CD14-positive monocyte (primary cell): ENCODE measurements at regions not wholly inside any gene's neighbourhood (a gene's known extent, or its start where the extent isn't known, plus 50 kb on each side); places are given as distances from the start of the nearest gene placed in this dataset.

ENCODE experiments used
- DNase-seq, 3 donors: peaks; one replicate each; pipeline ENCODE4 v3.0.0-alpha.2; 2011 to 2022
- H2AFZ ChIP-seq: 2 replicates; pipeline ENCODE4 v1.6.0; 2012; ENCODE audit warnings: mild to moderate bottlenecking, low read depth, low read length, inconsistent platforms; ENCODE audit not compliant: insufficient read depth, poor library complexity, severe bottlenecking
- H3K27ac ChIP-seq, 2 donors: 1 replicate in 1 of 2; 2 replicates in 1 of 2; pipeline ENCODE4 v1.5.1; 2012 to 2013; ENCODE audit warnings: low read length in 2 of 2, control low read depth in 1 of 2, inconsistent platforms in 1 of 2, low read depth in 1 of 2, mild to moderate bottlenecking in 1 of 2
- H3K27me3 ChIP-seq, 2 donors: one replicate each; pipeline versions ENCODE4 v1.6.0 to v1.6.1; 2011 to 2013; ENCODE audit warnings: low read length in 2 of 2; ENCODE audit not compliant: control insufficient read depth in 2 of 2, insufficient read depth in 2 of 2
- H3K36me3 ChIP-seq, 2 donors: replicated peaks in 1 of 2; 1 replicate in 1 of 2; 2 replicates in 1 of 2; pipeline versions ENCODE4 v1.5.1 to v1.6.1; 2012 to 2013; ENCODE audit warnings: low read length in 2 of 2, control low read depth in 1 of 2, inconsistent platforms in 1 of 2, mild to moderate bottlenecking in 1 of 2; ENCODE audit not compliant: insufficient read depth in 2 of 2, control insufficient read depth in 1 of 2
- H3K4me1 ChIP-seq, 2 donors: 1 replicate in 1 of 2; 2 replicates in 1 of 2; pipeline versions ENCODE4 v1.5.1 to v1.6.1; 2012 to 2013; ENCODE audit warnings: low read length in 2 of 2, control low read depth in 1 of 2, inconsistent platforms in 1 of 2, mild to moderate bottlenecking in 1 of 2, moderate library complexity in 1 of 2; ENCODE audit not compliant: insufficient read depth in 2 of 2, control insufficient read depth in 1 of 2
- H3K4me2 ChIP-seq: replicated peaks from 2 replicates; pipeline ENCODE3; 2012; ENCODE audit warnings: low read length, moderate library complexity, mild to moderate bottlenecking; ENCODE audit not compliant: poor library complexity, severe bottlenecking; ENCODE audit errors: extremely low read depth
- H3K4me3 ChIP-seq, 3 experiments: fragments of 200-600 bp in 1 of 3; sonication (generic) in 1 of 3; replicated peaks in 1 of 3; 1 replicate in 2 of 3; 2 replicates in 1 of 3; pipeline ENCODE4 v1.5.1; 2011 to 2013; ENCODE audit warnings: low read length in 3 of 3, mild to moderate bottlenecking in 3 of 3, control low read depth in 2 of 3, low read depth in 2 of 3, inconsistent platforms in 1 of 3, moderate library complexity in 1 of 3
- H3K79me2 ChIP-seq: 2 replicates; pipeline ENCODE4 v1.6.0; 2012; ENCODE audit warnings: mild to moderate bottlenecking, control low read depth, inconsistent platforms, low read length, moderate library complexity; ENCODE audit not compliant: insufficient read depth
- H3K9ac ChIP-seq: 2 replicates; pipeline ENCODE4 v1.6.0; 2017; ENCODE audit warnings: low read length, mild to moderate bottlenecking; ENCODE audit not compliant: insufficient read depth, poor library complexity, severe bottlenecking
- H3K9me3 ChIP-seq, 2 donors: replicated peaks in 1 of 2; 1 replicate in 1 of 2; 2 replicates in 1 of 2; pipeline versions ENCODE4 v1.5.1 to v1.6.1; 2012 to 2013; ENCODE audit warnings: low read length in 2 of 2, control low read depth in 1 of 2; ENCODE audit not compliant: control insufficient read depth in 1 of 2, insufficient read depth in 1 of 2
- H4K20me1 ChIP-seq: 2 replicates; pipeline ENCODE4 v1.6.0; 2012; ENCODE audit warnings: mild to moderate bottlenecking, low read length, control low read depth, moderate library complexity; ENCODE audit not compliant: insufficient read depth
- H3K27ac Mint-ChIP-seq, 7 donors: one replicate each; pipeline ENCODE4 v1.8.0; 2020; ENCODE audit warnings: mild to moderate bottlenecking in 7 of 7, mixed read lengths in 7 of 7, moderate library complexity in 6 of 7, inconsistent platforms in 2 of 7
- H3K27me3 Mint-ChIP-seq, 3 donors: one replicate each; pipeline ENCODE4 v1.8.0; 2021 to 2022; ENCODE audit warnings: low read depth in 3 of 3, mild to moderate bottlenecking in 3 of 3, mixed read lengths in 3 of 3, moderate library complexity in 3 of 3, inconsistent platforms in 1 of 3
- H3K36me3 Mint-ChIP-seq, 2 donors: one replicate each; pipeline ENCODE4 v1.8.0; 2020; ENCODE audit warnings: mixed read lengths in 2 of 2, inconsistent platforms in 1 of 2, mild to moderate bottlenecking in 1 of 2
- H3K4me1 Mint-ChIP-seq: one replicate; pipeline ENCODE4 v1.8.0; 2020; ENCODE audit warnings: mild to moderate bottlenecking, mixed read lengths
- H3K4me3 Mint-ChIP-seq, 2 donors: one replicate each; pipeline ENCODE4 v1.8.0; 2020; ENCODE audit warnings: mild to moderate bottlenecking in 2 of 2, mixed read lengths in 2 of 2, moderate library complexity in 1 of 2
- H3K9me3 Mint-ChIP-seq, 7 donors: one replicate each; pipeline ENCODE4 v1.8.0; 2020 to 2022; ENCODE audit warnings: mixed read lengths in 7 of 7, mild to moderate bottlenecking in 6 of 7, moderate library complexity in 6 of 7, inconsistent platforms in 2 of 7
- WGBS: methylation state at CpG from one replicate; pipeline ENCODE4 v1.1.5; 2013; ENCODE audit warnings: missing lambda C conversion rate; ENCODE audit not compliant: insufficient coverage; 5-methylcytosine and 5-hydroxymethylcytosine counted together
- intact Hi-C, 2 donors: fragments of 100-400 bp; cut with micrococcal nuclease; formaldehyde crosslinking; loops; one replicate each; pipeline versions ENCODE4 v1.15.0 to v1.15.1; 2023
- TF ChIP-seq, protein P1 (sequence below): fragments of 200-600 bp; IDR thresholded peaks from one replicate; pipeline ENCODE4 v1.8.0; 2022; ENCODE audit warnings: antibody characterized with exemption, mild to moderate bottlenecking

DNA sequence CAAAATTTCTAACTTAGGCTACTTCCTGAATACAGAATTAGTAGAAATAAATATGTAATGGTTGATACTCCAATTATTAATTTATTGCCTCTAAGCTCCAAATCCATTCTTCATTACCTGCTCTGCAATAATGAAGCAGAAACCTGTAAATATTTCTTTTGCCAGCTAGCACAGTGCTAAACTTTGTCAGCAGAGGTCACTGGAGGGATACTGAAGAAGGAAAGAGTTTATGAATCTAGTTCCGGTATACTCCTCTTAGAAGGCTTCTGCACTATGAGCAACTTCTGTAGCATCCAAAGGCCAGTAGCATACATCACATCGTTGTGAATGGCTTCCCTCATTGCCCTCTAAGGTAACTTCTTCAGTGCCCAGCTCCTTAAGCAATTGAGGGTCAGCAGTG is 81.0 kb upstream of the LHX8 start:
- Histone ChIP-seq H3K9me3 (peaks cover 0 to 4% of the 10 kb centered on the region in 2 donors), H2AFZ (no peak overlapping the region), H3K4me3 (no peak overlapping the region), H3K27me3 (no peaks in the 10 kb centered on the region), H3K4me2 (no peak overlapping the region), H3K4me1 (no peaks in the 10 kb centered on the region), H3K9ac (no peak overlapping the region), H3K27ac (no peak overlapping the region), H3K79me2 (no peaks in the 10 kb centered on the region), H3K36me3 (no peaks in the 10 kb centered on the region), H4K20me1 (no peaks in the 10 kb centered on the region)
- intact Hi-C loops: no loop called here
- no peak overlapping the region for H3K4me3 Mint-ChIP-seq
- no peak for DNase-seq
- 27% methylated on average over 1 of the region's 2 CpGs for WGBS
- no peaks in the 10 kb centered on the region for H3K4me1 Mint-ChIP-seq
- H3K36me3 Mint-ChIP-seq: no peaks in the 10 kb centered on the region
- peaks cover 0 to 7% (median 2%) of the 10 kb centered on the region in 7 donors for H3K9me3 Mint-ChIP-seq
- no peak overlapping the region for H3K27ac Mint-ChIP-seq
- TF ChIP-seq, protein P1, sequence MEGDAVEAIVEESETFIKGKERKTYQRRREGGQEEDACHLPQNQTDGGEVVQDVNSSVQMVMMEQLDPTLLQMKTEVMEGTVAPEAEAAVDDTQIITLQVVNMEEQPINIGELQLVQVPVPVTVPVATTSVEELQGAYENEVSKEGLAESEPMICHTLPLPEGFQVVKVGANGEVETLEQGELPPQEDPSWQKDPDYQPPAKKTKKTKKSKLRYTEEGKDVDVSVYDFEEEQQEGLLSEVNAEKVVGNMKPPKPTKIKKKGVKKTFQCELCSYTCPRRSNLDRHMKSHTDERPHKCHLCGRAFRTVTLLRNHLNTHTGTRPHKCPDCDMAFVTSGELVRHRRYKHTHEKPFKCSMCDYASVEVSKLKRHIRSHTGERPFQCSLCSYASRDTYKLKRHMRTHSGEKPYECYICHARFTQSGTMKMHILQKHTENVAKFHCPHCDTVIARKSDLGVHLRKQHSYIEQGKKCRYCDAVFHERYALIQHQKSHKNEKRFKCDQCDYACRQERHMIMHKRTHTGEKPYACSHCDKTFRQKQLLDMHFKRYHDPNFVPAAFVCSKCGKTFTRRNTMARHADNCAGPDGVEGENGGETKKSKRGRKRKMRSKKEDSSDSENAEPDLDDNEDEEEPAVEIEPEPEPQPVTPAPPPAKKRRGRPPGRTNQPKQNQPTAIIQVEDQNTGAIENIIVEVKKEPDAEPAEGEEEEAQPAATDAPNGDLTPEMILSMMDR: no peak
- H3K27me3 Mint-ChIP-seq: peaks cover 0 to 3% (median 0%) of the 10 kb centered on the region in 3 donors

DNA sequence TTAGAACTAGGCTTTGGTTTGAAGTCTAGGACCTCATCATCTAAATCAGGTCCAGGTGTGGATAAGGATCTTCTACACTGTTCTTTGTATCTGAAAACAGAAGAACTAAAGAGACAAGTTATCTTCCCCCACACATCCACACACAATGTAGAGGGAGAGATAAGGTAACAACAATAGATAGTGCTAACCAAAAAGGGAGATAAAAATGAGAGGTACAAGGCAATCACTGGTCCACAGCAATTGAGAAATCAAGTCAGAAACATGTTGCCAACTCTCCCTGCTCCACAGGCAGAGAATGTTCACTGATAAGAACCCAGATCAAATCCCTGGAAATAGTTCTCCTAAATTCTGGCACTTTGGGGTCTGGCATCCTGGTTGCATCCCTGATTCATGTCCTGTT is 75.8 kb upstream of the LHX8 start:
- no peak overlapping the region for H3K4me2 ChIP-seq
- H3K79me2 ChIP-seq: no peaks in the 10 kb centered on the region
- Mint-ChIP-seq H3K4me1 (no peaks in the 10 kb centered on the region), H3K4me3 (no peak overlapping the region), H3K36me3 (no peaks in the 10 kb centered on the region), H3K27me3 (peaks cover 0 to 1% (median 0%) of the 10 kb centered on the region in 3 donors), H3K9me3 (peaks cover 0 to 14% (median 4%) of the 10 kb centered on the region in 7 donors), H3K27ac (no peak overlapping the region)
- no peak overlapping the region for H3K9ac ChIP-seq
- H2AFZ ChIP-seq: no peak overlapping the region
- no peaks in the 10 kb centered on the region for H3K27me3 ChIP-seq
- H3K4me1 ChIP-seq: no peaks in the 10 kb centered on the region
- no peak for DNase-seq
- TF ChIP-seq, protein P1: no peak
- no peaks in the 10 kb centered on the region for H3K36me3 ChIP-seq
- H3K9me3 ChIP-seq: peaks cover 0 to 3% of the 10 kb centered on the region in 2 donors
- H4K20me1 ChIP-seq: no peaks in the 10 kb centered on the region
- intact Hi-C loops: no loop called here
- no peak overlapping the region for H3K4me3 ChIP-seq
- H3K27ac ChIP-seq: no peak overlapping the region
